ENCODE measurements at regions not wholly inside any gene's neighbourhood (a gene's known extent, or its start where the extent isn't known, plus 50 kb on each side); places are given as distances from the start of the nearest gene placed in this dataset.

GRCh38 chr14:89469210-89470198, 52.5 kb upstream of the FOXN3 start:
- TF ChIP-seq CTCF (IDR thresholded peaks at IDR 0.05) (no peak), POLR2AphosphoS5 (IDR thresholded peaks at IDR 0.05; ENCODE audit: insufficient read depth in 1 of 2, low read depth in 1 of 2) (no peak)

All from vagina (tissue), 2 donors.